ENCODE measurements at regions not wholly inside any gene's neighbourhood (a gene's known extent, or its start where the extent isn't known, plus 50 kb on each side); places are given as distances from the start of the nearest gene placed in this dataset.
"Not testable (repeated sequence)": the region's sequence is repeated elsewhere in the genome, so short reads cannot be mapped to it uniquely, and the experiment has no call there.

DNA sequence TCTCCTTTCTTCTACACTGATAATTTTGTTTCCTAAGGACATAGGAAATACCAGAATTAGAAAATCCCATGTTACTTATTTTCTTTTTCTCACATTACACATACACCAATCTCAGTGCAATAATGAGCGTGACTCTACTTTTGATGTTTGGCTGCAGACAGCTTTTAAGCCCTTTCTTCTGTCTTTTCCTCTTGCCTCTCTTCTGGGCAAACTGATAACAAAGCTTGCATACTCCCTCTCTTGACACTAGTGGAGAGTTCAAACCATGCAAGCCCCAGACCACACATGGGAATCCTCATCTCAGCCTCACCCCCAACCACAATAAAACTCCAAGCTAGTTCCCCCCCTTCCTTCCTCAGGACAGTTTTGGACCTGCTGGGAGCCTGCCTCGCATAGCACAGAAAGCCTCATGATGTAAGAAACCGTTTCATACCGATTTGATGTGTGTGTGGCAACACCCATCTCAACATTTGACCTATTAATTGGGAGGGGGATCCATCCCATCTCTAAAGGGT, 161.9 kb downstream of the EMP1 start:
- DNase-seq (ENCODE audit: extremely low read depth in 1 of 11, low read depth in 9 of 11, low spot score in 4 of 11) = no peak

- no peak for DNase-seq (ENCODE audit: extremely low read depth in 1 of 11, low read depth in 9 of 11, low spot score in 4 of 11)
Observed at GRCh38 chr12:13350946-13351345, 154.4 kb downstream of the EMP1 start.

DNA sequence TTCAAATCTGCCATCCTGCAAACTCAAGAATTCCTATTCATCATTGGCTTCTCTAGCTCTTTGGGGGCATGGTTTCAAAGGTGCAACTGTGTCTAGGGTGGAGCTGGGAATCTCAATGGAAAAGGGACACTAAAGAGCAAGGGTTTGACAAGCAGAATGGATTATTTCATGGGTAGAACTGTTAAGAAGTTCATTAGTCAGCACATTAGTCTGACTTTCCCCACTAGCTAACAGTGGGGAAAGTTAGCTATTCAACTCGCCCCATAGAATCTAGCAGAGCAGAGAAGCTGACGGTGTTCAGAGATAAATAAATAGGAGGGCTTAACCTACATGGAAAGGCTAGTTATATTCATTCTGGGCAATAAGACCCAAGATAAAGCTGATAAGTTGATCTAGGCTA, 153.9 kb downstream of the EMP1 start:
- no peak for DNase-seq (ENCODE audit: extremely low read depth in 1 of 11, low read depth in 9 of 11, low spot score in 4 of 11)

DNA sequence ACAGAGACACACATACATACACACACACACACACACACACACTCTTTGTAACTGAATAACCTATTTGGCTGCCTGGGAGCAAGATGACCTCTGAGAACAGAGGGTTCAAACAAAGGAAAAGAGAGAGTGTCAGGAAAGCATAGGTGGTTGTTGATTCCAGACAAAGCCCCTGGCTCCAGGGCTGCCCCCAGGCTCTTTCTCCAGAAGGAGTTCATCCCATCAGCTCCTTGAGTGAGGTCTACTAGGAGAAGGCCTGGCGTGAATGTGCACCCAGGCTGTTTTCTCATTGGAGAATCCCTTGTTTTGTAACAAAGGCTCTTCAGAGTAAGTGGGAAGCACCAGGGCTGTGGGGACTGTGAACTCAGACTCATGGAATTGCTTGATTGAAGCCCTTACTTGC, 151.9 kb downstream of the EMP1 start:
- no peak for DNase-seq (ENCODE audit: extremely low read depth in 1 of 11, low read depth in 9 of 11, low spot score in 4 of 11)

DNA sequence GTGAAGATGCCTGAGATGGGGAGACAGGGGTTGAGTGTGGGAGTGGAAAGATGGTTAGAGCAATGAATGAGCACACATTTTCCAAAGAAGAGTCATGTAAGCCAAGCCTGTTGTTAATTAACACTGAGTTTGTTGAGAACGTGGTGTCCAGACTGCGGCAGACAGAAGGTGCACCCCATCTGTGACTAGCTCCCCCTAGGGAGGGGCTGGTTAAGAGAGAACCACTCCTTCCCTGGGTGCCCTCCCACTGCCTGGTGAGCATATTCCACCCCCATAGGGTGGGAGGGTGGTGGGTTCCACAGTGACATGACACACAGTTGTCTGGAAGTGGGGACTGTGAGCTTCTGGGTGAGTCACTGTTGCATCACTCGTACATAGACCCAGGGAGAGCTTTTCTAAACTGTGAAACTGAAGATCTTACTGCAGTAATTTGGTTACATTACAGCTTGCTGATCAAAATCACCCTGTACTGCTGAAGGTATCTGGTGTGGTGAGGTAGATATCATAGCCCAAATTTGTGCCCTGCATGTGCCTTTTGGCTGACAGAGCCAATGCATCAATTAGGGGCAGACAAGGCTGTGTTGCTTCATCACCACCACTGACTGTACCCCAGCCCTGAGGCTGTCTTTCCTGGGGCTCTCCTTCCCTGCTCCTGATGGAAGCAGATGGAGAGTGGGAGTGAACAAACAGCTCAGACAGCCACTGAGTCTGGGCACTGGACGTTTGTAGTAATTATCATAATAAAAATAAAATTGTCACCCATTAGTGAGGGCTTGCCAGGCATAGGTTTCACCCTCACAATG, 150.9 kb downstream of the EMP1 start:
- DNase-seq (ENCODE audit: extremely low read depth in 1 of 11, low read depth in 9 of 11, low spot score in 4 of 11) = no peak

DNA sequence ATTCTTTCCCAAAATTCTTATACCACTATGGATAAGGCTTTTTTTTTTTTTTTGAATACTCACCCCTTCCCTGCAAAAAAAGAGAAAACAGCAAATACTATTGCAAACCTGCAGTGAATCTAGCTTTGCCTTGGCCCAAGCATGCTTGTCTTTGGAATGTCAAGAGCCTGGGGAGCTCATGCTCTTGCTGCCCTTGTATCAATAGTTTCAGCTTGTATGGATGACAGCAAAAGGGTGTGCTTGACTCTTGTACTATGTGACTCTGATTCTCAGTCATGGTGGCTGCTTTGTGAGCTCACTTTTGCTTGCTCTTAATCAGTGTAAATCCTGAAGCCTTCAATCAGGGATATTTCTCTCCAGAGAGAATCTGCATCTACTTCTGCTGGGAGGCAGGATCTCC, 149.2 kb downstream of the EMP1 start:
- no peak for DNase-seq (ENCODE audit: extremely low read depth in 1 of 11, low read depth in 9 of 11, low spot score in 4 of 11)

DNA sequence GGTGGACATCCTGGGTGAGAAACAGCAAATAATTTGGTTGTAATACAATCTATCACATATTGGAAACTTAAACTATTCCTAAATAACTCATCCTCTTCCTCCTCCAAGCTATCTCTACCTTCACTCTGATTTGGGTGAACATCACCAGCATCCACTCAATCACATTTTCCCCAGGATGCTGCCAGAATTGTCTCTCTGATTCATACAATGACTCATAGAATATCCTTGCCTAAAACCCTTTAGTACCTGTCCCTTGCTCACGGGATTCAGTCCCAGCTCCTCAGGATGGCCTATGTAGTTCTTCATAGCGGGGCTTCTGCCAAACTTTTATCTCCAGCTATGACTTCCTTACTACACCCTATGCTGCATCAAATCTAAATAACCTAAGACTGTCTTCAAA, 146.8 kb downstream of the EMP1 start:
- DNase-seq (ENCODE audit: extremely low read depth in 1 of 11, low read depth in 9 of 11, low spot score in 4 of 11) = no peak

- no peak for DNase-seq (ENCODE audit: extremely low read depth in 1 of 11, low read depth in 9 of 11, low spot score in 4 of 11)
Observed at GRCh38 chr12:13342971-13343370, 146.4 kb downstream of the EMP1 start.

DNA sequence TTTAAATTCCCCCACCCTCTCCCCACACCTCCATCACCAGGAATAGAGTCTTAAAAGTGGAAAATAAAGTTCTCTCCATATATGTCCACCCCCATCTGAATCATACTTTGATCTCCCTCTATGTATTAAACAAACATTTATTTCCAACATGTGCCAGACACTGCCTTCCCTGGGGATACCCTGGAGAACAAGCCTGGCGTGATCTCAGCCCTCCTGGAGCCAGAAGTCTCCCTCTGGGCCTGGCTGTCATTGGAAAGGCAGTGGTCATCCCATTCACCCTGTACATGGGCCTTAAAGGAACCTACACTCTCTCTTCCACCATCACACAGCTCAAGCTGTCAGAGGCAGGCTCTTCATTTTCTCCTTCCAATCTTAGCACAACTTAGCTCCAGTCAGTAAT, 143.6 kb downstream of the EMP1 start:
- DNase-seq (ENCODE audit: extremely low read depth in 1 of 11, low read depth in 9 of 11, low spot score in 4 of 11) = no peak

GRCh38 chr12:13339538-13339937, 143.0 kb downstream of the EMP1 start:
- no peak for DNase-seq (ENCODE audit: extremely low read depth in 1 of 11, low read depth in 9 of 11, low spot score in 4 of 11)

DNA sequence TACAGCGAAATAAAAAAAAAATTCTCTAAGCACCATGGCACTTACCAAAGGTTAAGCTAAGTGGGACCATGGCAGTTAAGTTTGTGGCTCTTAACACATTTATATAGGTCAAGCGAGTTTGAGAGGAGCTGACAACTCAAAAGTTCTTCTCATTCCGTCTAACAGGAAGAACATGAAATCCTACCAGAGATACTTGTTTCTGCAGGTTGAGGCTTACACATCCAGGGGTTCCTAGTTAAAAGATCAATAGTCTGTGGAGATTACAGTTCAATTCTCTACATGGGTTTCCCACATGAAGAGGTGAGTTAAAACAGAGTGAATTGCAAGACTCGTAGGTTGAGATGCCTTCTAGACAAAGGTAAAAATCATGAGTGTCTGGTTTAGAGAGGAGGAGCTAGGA, 142.6 kb downstream of the EMP1 start:
- no peak for DNase-seq (ENCODE audit: extremely low read depth in 1 of 11, low read depth in 9 of 11, low spot score in 4 of 11)

DNA sequence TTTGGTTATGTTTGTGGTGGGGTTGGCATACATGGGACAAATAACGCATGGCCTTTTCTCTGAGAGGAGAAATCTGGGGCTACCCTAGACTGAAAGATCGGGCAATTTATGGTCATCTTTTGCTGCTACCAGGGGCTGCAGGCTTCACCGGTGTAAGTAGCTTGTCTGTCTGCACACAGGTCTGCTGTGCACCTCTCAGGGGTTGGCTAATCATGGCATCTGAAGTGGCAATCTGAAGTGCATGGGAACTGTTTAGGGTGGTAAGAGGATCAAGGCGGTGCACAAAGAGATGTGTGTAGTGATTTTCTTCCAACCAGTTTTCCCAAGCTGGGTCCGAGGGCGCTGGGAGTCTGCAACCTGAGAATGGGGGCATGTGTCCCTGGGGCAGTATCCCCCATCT, 141.3 kb downstream of the EMP1 start:
- no peak for DNase-seq (ENCODE audit: extremely low read depth in 1 of 11, low read depth in 9 of 11, low spot score in 4 of 11)

DNA sequence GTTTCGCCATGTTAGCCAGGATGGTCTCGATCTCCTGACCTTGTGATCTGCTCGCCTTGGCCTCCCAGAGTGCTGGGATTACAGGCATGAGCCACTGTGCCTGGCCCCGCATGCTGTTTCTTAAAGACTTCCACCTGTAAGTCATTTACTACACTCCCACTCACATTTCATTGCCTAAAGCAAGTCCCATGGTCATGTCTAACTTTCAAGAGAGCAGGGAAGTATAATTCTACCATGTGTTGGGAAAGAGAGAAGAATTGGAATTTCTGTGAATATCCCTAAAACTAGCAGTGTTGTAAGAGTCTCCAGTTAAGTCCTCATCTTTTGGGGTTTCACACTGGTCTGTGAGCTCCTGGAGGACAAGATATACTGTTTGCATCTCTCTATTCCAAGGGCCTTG, 139.7 kb downstream of the EMP1 start:
- DNase-seq (ENCODE audit: extremely low read depth in 1 of 11, low read depth in 9 of 11, low spot score in 4 of 11) = no peak

DNA sequence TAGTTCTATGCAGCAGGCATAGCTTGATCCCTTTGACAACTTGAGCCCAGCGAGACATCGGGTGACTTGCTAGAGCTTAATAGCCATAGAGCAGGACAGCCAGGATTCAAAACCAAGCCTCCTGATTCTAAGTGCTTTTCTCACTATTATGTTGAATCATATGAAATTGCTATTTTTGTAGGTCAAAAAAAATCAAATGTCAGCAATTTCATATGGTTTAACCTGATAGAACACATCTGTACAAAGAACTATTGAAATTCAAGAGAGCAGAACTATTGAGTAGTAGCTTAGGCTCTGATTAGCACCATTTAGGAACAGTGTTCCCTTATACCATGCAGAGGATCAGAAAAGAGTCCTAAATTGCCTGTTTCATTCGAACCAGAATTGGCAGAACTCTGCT, 132.0 kb downstream of the EMP1 start:
- no peak for DNase-seq (ENCODE audit: extremely low read depth in 1 of 11, low read depth in 9 of 11, low spot score in 4 of 11)

GRCh38 chr12:13326076-13326475, 129.6 kb downstream of the EMP1 start:
- DNase-seq (ENCODE audit: extremely low read depth in 1 of 11, low read depth in 9 of 11, low spot score in 4 of 11) = no peak

DNA sequence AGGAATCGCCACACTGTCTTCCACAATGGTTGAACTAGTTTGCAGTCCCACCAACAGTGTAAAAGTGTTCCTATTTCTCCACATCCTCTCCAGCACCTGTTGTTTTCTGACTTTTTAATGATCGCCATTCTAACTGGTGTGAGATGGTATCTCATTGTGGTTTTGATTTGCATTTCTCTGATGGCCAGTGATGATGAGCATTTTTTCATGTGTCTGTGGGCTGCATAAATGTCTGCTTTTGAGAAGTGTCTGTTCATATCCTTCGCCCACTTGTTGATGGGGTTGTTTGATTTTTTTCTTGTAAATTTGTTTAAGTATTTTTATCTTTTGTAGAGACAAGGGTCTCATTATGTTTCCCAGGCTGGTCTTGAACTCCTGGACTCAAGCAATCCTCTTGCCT, 128.5 kb downstream of the EMP1 start:
- not testable (repeated sequence) for DNase-seq (ENCODE audit: extremely low read depth in 1 of 11, low read depth in 9 of 11, low spot score in 4 of 11)

DNA sequence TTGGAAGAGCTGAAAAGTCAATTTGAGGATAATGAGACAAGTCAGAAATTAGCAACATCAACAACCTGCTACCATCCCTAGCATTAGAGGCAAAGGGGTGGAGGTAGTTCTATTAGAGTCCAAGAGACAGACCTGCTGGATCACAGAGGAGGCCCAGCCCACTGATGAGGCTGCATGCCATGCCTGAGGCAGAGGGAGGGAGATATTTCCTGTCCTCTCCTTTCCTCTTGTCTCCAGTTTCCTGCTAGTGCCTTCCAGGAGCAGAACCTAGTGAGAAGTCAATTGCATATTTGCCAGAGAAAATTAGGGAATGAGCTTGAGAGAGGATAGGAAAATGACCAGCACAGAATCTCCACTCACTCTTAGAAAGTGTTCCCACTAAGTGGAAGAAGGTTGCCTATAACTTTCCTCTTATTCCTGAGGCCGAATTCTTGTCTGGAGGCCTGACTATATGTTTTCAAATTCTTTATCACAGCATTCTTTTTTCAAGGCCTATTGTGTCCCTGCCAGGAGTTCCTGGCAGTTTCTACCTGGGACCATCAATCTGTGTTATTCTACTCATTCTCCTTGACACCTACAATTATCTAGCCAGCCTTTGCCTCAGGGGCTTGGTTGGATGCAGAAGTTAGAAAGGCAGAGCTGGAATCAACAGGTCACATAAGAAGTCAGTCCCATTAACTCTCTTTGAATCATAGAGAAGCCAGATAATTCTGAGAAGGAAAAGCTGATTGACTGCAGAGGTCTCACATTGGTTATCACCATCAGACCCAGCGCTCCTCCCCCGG, 121.9 kb downstream of the EMP1 start:
- no peak for DNase-seq (ENCODE audit: extremely low read depth in 1 of 11, low read depth in 9 of 11, low spot score in 4 of 11)

DNA sequence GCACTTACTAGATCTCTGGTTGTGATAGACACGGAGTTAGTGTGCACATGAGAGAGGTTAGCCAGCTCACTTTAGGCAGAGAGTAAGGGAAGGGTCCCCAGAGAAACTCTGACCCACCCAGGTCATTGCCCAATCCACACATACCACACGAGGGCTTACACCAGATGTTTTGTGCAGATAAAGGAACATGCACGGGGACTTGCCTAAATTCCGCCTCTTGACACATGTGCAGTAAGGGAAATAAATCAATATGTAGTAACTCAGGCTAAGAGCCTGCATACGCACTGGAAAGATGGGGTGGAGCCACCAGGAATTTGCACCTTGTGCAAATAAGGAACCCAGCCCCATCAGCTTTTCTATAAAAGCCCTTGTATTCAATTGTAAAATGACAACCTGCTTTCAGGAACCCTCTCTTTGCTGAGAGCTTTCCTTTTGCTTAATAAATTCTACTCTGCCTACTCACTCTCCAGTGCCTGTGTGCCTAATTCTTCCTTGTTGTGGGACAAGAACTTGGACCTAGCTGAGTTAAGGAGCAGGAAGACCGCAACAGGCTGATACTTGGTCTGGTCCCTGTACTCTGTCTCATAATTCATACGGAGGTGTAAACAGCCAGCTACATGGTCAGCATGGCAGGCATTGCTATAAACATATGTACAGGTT, 120.2 kb downstream of the EMP1 start:
- no peak for DNase-seq (ENCODE audit: extremely low read depth in 1 of 11, low read depth in 9 of 11, low spot score in 4 of 11)

DNA sequence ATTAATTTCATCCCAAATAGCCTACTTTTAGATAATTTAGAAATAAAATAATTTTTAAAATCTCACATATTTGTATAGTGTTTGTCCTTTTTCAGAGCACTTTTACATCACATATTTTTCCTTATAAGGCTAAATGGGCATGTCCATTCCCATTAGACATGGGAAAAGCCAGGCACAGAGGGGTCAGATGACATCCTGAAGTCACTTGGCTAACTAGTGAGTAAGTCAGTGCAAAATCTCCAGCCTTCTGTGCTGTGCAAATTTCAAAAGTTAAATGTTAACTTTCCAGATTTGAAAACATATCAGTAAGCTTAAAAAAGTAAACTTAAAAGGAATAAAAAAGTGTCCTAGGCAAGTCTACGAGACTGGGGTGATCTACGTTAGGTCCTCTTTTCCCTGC, 117.4 kb downstream of the EMP1 start:
- DNase-seq (ENCODE audit: extremely low read depth in 1 of 11, low read depth in 9 of 11, low spot score in 4 of 11) = no peak

GRCh38 chr12:13311551-13311950, 115.0 kb downstream of the EMP1 start:
- DNase-seq (ENCODE audit: extremely low read depth in 1 of 11, low read depth in 9 of 11, low spot score in 4 of 11) = no peak
